ENCODE measurements at regions not wholly inside any gene's neighbourhood (a gene's known extent, or its start where the extent isn't known, plus 50 kb on each side); places are given as distances from the start of the nearest gene placed in this dataset.

DNA sequence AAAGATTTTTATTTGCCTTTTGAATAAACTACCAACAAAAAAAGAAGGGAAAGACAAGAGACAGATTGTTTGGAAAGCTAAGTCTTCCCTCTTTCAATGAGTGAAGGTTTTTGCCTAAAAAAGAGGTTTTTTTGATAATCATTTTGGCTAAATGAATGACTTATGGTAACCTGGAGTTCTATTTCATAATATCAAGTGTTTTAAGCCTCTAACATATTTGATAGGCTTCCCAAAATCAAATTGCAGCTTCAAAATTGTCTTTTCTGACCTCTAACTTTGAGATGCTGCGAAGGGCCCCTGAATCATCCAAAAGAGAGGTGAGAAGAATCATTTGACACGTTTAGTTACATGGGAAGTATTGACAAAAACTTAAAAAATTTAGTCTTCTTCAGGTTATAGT lies 53.0 kb upstream of the NAMPT start:
- no peak for DNase-seq

DNA sequence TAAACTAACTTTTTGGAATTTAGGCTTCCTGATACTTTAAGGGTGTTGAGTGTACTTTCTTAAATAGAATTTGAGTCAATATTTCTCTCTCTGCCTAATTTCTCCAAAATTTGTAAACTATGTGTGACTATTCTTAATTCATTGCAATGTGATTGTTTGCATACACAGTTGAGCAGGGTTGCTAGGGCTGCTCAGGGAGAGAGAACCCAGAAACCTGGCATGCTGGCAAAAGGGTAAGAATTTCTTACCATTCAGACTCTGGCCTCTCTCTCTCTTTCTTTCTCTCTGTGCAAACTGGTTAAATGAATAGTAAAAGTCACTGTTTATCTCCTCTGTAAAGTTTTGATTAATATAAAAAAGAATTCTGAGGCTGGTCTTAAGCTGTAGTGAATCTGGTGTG lies 51.0 kb upstream of the NAMPT start:
- no peak for DNase-seq
